GM21515 (cell line): ENCODE measurements at regions not wholly inside any gene's neighbourhood (a gene's known extent, or its start where the extent isn't known, plus 50 kb on each side); places are given as distances from the start of the nearest gene placed in this dataset.
"Not testable (repeated sequence)": the region's sequence is repeated elsewhere in the genome, so short reads cannot be mapped to it uniquely, and the experiment has no call there.

Source experiments
- ATAC-seq: cut with Tn5 transposase; IDR thresholded peaks from one replicate; pipeline ENCODE4 v1.9.1; 2021; ENCODE audit not compliant: unreplicated experiment

DNA sequence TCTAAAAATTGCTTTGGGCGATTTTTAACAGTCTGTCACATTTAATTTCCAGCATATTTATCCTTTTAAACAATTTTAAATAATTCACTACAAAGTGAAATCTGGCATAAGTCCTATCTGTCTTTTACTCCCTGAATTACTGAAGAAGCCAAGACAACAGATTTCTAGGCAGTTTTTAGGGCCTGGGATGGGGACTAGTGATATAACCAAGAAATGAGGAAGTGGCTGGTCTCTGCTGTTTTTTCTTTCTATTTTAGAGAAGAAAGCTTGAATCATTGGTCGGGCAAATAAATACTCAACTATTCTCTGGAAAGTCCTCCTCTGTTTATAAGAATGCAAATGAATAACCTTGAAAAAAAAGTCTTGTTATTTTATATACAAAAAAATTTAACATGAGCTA, 79.7 kb upstream of the SSBP2 start:
- no peak for ATAC-seq

GRCh38 chr5:81829242-81829641, 78.3 kb upstream of the SSBP2 start:
- no peak for ATAC-seq

DNA sequence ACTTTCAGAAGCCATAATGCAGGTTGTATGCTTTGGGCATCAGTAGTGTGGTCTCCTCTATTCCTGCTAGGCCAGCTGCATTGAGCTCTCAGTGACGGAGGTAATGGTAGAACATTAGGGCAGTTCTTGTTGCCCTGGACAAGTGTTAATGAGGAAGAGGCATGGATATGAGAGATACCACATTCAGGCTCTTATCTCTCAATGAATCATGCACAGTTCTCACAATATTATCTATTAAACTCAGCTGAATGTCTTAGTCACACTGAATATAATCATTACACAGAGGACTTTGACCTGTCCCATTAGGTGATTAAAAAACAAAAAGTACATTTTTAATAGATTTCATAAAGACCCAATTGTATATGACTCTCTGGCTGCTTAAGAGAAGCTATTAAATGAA, 76.6 kb upstream of the SSBP2 start:
- ATAC-seq = no peak

- ATAC-seq = no peak
Measured at GRCh38 chr5:81826128-81826527, 75.2 kb upstream of the SSBP2 start.

GRCh38 chr5:81825237-81825636, 74.3 kb upstream of the SSBP2 start:
- ATAC-seq = no peak

DNA sequence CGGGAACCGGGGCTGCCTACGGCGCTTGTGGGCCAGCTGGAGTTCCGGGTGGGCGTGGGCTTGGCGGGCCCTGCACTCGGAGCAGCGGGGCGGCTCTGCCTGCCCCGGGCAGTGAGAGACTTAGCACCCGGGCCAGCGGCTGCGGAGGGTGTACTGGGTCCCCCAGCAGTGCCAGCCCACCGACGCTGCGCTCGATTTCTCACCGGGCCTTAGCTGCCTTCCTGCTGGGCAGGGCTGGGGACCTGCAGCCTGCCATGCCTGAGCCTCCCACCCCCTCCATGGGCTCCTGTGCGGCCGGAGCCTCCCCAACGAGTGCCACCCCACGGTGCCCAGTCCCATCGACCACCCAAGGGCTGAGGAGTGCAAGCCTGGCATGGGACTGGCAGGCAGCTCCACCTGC, 72.8 kb upstream of the SSBP2 start:
- ATAC-seq = not testable (repeated sequence)

GRCh38 chr5:81820863-81821262, 70.0 kb upstream of the SSBP2 start:
- ATAC-seq = no peak

DNA sequence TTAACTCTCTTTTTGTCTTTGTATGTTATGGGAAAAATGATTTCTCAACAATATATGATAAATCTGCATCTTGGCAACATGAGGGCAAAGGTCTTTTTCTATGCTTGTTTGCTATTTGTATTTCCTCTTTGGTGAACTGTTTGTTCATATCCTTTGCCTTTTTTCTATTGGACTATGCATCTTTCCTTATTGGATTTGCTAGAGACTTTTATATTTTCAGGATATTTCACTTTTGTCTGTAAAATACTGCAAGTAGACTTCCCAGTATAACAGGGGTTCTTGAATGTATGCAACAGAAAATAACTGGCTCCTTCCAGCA, 69.4 kb upstream of the SSBP2 start:
- no peak for ATAC-seq

DNA sequence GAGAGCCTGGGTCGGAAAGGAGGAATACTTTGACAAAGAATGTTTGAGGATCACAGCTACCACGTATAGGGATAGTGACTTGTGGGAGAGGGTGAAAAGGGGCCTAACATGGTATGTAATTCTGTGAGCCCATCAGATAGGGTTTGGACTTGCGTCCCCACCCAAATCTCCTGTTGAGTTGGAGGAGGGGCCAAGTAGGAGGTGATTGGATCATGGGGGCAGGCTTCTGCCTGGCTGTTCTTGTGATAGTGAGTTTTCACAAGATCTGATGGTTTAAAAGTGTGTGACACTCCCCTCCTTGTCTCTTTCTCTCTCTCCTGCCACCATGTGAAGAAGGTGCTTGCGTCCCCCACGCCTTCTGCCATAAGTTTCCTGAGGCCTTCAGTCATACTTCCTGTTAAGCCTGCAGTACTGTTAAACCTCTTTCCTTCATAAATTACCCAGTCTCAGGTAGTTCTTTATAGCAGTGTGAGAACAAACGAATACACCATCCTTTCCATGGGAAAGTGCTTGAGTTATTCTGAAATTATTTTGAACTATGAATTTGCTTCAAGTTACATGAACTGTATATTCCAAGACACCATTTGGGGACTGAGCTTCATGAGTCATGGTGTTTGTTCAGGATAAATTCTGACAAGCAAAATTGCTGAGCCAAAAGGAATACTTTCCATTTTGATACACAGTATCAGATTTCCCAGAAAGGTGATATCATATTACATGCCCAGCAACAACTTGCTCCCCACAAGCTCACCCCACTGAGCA, 68.8 kb upstream of the SSBP2 start:
- ATAC-seq = no peak

- ATAC-seq = no peak
Measured at GRCh38 chr5:81817980-81818379, 67.1 kb upstream of the SSBP2 start.

- no peak for ATAC-seq
Measured at GRCh38 chr5:81817086-81817485, 66.2 kb upstream of the SSBP2 start.

GRCh38 chr5:81815321-81815720, 64.4 kb upstream of the SSBP2 start:
- ATAC-seq = no peak

GRCh38 chr5:81808106-81808505, 57.2 kb upstream of the SSBP2 start:
- ATAC-seq = no peak

GRCh38 chr5:81805086-81805485, 54.2 kb upstream of the SSBP2 start:
- ATAC-seq = no peak

GRCh38 chr5:81803812-81804211, 52.9 kb upstream of the SSBP2 start:
- ATAC-seq = no peak

- no peak for ATAC-seq
Measured at GRCh38 chr5:81802625-81803024, 51.7 kb upstream of the SSBP2 start.

DNA sequence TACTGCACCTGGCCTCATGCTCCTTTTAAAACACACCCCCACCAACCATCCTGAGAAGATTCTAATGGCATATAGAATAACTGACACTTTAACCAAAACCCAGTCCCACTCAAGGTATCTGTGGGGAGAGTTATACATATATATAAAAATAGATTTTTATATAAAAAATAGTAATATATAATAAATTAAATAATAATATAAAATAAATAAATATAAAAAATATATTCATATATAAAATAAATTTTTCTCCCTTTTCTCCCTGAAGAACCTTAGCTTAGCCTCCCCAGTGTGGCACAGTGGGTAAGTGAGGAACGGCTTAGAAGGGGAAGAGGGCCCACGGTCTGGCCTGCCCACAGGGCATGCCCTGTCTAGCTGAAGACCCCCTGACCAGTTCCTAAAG, 51.1 kb upstream of the SSBP2 start:
- no peak for ATAC-seq

- no peak for ATAC-seq
Measured at GRCh38 chr5:81800797-81801196, 49.9 kb upstream of the SSBP2 start.
